ENCODE measurements at regions not wholly inside any gene's neighbourhood (a gene's known extent, or its start where the extent isn't known, plus 50 kb on each side); places are given as distances from the start of the nearest gene placed in this dataset.

DNA sequence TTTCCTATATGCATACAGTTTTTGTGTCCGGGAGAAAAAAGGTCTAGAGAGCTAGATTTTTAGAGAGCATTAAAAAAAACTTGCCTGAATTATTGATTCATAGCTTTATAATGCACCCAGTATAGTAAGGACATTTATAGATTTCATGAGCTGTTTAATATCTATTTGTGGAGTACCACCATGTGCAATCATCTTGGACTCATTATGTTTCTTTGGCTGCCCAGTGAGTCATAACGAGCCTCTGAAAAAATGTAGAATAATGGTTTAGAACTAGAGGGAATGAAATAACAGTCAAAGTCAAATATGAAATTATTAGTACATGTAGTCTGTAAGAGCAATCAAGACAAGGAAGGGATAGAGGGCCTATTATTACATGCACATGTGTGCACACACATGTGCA, 350.0 kb downstream of the CD83 start:
- no peak for TF ChIP-seq POLR2AphosphoS5 (IDR thresholded peaks at IDR 0.05)
- TF ChIP-seq, protein P1, sequence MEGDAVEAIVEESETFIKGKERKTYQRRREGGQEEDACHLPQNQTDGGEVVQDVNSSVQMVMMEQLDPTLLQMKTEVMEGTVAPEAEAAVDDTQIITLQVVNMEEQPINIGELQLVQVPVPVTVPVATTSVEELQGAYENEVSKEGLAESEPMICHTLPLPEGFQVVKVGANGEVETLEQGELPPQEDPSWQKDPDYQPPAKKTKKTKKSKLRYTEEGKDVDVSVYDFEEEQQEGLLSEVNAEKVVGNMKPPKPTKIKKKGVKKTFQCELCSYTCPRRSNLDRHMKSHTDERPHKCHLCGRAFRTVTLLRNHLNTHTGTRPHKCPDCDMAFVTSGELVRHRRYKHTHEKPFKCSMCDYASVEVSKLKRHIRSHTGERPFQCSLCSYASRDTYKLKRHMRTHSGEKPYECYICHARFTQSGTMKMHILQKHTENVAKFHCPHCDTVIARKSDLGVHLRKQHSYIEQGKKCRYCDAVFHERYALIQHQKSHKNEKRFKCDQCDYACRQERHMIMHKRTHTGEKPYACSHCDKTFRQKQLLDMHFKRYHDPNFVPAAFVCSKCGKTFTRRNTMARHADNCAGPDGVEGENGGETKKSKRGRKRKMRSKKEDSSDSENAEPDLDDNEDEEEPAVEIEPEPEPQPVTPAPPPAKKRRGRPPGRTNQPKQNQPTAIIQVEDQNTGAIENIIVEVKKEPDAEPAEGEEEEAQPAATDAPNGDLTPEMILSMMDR (IDR thresholded peaks at IDR 0.05), result no peak
- TF ChIP-seq POLR2A (IDR thresholded peaks at IDR 0.05), result no peak
- TF ChIP-seq EP300 (IDR thresholded peaks at IDR 0.05), result no peak

Data from upper lobe of left lung (tissue), 4 donors.